ENCODE measurements at regions not wholly inside any gene's neighbourhood (a gene's known extent, or its start where the extent isn't known, plus 50 kb on each side); places are given as distances from the start of the nearest gene placed in this dataset.

DNA sequence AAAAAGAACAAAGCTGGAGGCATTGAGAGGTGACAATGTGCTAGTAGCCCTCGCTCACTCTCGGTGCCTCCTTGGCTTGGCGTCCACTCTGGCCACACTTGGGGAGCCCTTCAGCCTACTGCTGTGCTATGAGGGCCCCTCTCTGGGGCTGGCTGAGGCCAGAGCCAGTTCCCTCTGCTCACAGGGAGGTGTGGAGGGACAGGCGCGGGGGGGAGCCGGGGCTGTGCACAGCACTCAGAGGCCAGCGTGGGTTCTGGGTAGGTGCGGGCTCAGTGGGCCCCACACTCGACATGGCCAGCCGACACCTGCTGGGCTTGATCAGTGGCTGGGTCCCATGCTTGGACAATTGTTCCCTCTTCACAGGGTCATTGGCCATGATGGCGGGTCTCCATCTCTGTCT, 202.5 kb upstream of the GRAMD2B start:
- Histone ChIP-seq H3K27ac (ENCODE audit: low read depth in 1 of 2, low read length in 1 of 2) (no peak overlapping the region), H3K4me1 (ENCODE audit: control insufficient read depth in 5 of 5, insufficient read depth in 5 of 5, low read length in 5 of 5) (no peaks in the 10 kb centered on the region), H3K9ac (ENCODE audit: insufficient read depth in 1 of 2, low read length in 2 of 2) (no peak overlapping the region), H3K4me3 (no peak overlapping the region), H3K36me3 (ENCODE audit: control insufficient read depth in 4 of 4, insufficient read depth in 4 of 4, low read length in 4 of 4) (no peaks in the 10 kb centered on the region), H3K27me3 (ENCODE audit: control insufficient read depth in 3 of 3, insufficient read depth in 3 of 3, low read length in 2 of 3) (no peaks in the 10 kb centered on the region), H3K9me3 (ENCODE audit: control insufficient read depth in 4 of 4, insufficient read depth in 3 of 4, low read length in 3 of 4) (peaks cover 0 to 12% (median 3%) of the 10 kb centered on the region in 4 donors)
- DNase-seq (no peak), ATAC-seq (ENCODE audit: insufficient read depth, low FRiP score) (no peak)
- WGBS, 2 donors = 91% methylated on average over 11 of the region's 11 CpGs
- TF ChIP-seq, protein P1, sequence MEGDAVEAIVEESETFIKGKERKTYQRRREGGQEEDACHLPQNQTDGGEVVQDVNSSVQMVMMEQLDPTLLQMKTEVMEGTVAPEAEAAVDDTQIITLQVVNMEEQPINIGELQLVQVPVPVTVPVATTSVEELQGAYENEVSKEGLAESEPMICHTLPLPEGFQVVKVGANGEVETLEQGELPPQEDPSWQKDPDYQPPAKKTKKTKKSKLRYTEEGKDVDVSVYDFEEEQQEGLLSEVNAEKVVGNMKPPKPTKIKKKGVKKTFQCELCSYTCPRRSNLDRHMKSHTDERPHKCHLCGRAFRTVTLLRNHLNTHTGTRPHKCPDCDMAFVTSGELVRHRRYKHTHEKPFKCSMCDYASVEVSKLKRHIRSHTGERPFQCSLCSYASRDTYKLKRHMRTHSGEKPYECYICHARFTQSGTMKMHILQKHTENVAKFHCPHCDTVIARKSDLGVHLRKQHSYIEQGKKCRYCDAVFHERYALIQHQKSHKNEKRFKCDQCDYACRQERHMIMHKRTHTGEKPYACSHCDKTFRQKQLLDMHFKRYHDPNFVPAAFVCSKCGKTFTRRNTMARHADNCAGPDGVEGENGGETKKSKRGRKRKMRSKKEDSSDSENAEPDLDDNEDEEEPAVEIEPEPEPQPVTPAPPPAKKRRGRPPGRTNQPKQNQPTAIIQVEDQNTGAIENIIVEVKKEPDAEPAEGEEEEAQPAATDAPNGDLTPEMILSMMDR (IDR thresholded peaks at IDR 0.05; ENCODE audit: control extremely low read depth, extremely low read depth) = no peak

DNA sequence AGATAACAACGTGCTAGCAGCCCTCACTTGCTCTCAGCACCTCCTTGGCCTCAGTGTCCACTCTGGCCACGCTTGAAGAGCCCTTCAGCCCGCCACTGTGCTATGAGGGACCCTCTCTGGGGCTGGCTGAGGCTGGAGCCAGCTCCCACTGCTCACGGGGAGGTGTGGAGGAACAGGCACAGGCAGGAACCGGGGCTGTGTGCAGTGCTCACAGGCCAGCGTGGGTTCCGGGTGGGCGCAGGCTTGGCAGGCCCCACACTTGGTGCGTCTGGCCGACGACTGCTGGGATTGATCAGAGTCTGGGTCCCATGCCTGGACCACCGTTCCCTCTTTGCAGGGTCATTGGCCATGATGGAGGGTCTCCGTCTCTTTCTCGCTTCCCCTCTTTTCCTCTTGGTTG, 194.3 kb upstream of the GRAMD2B start:
- H3K4me1 ChIP-seq (ENCODE audit: control insufficient read depth in 5 of 5, insufficient read depth in 5 of 5, low read length in 5 of 5) = no peaks in the 10 kb centered on the region

DNA sequence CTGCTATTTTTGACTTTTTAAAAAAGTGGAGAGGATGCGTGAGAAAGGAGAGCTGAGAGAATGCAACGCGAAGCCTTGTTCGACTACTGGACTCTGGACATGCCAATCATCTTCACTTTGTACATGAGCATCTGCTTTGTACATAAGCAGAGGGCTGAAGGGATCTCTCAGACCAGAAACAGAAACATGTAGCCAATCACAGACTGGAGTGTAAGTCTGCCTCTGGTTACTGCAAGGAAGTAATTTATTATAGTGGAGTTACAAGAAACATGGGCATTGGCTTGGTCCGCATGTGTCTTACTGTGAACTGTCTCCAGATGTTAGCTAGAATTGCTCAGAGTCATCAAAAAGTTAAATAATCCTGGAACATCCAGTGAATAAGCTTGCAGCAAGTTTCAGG, 190.0 kb upstream of the GRAMD2B start:
- TF ChIP-seq, protein P1 (IDR thresholded peaks at IDR 0.05; ENCODE audit: control extremely low read depth, extremely low read depth) = no peak
- no peak for ATAC-seq (ENCODE audit: insufficient read depth, low FRiP score)
- DNase-seq = no peak
- no peaks in the 10 kb centered on the region for H3K27me3 ChIP-seq (ENCODE audit: control insufficient read depth in 3 of 3, insufficient read depth in 3 of 3, low read length in 2 of 3)
- H3K4me3 ChIP-seq = no peak overlapping the region
- peaks cover 0 to 13% (median 2%) of the 10 kb centered on the region in 4 donors for H3K9me3 ChIP-seq (ENCODE audit: control insufficient read depth in 4 of 4, insufficient read depth in 3 of 4, low read length in 3 of 4)
- H3K27ac ChIP-seq (ENCODE audit: low read depth in 1 of 2, low read length in 1 of 2) = no peak overlapping the region
- no peaks in the 10 kb centered on the region for H3K4me1 ChIP-seq (ENCODE audit: control insufficient read depth in 5 of 5, insufficient read depth in 5 of 5, low read length in 5 of 5)
- H3K9ac ChIP-seq (ENCODE audit: insufficient read depth in 1 of 2, low read length in 2 of 2) = no peak overlapping the region
- 83 to 92% methylated on average over 5 of the region's 5 CpGs for WGBS, 2 donors
- no peaks in the 10 kb centered on the region for H3K36me3 ChIP-seq (ENCODE audit: control insufficient read depth in 4 of 4, insufficient read depth in 4 of 4, low read length in 4 of 4)

More for the DNA sequence above, 194.3 kb upstream of the GRAMD2B start:
- Histone ChIP-seq H3K4me3 (no peak overlapping the region), H3K9ac (ENCODE audit: insufficient read depth in 1 of 2, low read length in 2 of 2) (no peak overlapping the region), H3K27ac (ENCODE audit: low read depth in 1 of 2, low read length in 1 of 2) (no peak overlapping the region), H3K9me3 (ENCODE audit: control insufficient read depth in 4 of 4, insufficient read depth in 3 of 4, low read length in 3 of 4) (peaks cover 0 to 13% (median 2%) of the 10 kb centered on the region in 4 donors), H3K27me3 (ENCODE audit: control insufficient read depth in 3 of 3, insufficient read depth in 3 of 3, low read length in 2 of 3) (no peaks in the 10 kb centered on the region), H3K36me3 (ENCODE audit: control insufficient read depth in 4 of 4, insufficient read depth in 4 of 4, low read length in 4 of 4) (no peaks in the 10 kb centered on the region)
- 91 to 94% methylated on average over 14 of the region's 14 CpGs for whole genome bisulfite sequencing, 2 donors
- no peak for ATAC-seq (ENCODE audit: insufficient read depth, low FRiP score)
- no peak for DNase-seq
- TF ChIP-seq, protein P1 (IDR thresholded peaks at IDR 0.05; ENCODE audit: control extremely low read depth, extremely low read depth) = no peak

DNA sequence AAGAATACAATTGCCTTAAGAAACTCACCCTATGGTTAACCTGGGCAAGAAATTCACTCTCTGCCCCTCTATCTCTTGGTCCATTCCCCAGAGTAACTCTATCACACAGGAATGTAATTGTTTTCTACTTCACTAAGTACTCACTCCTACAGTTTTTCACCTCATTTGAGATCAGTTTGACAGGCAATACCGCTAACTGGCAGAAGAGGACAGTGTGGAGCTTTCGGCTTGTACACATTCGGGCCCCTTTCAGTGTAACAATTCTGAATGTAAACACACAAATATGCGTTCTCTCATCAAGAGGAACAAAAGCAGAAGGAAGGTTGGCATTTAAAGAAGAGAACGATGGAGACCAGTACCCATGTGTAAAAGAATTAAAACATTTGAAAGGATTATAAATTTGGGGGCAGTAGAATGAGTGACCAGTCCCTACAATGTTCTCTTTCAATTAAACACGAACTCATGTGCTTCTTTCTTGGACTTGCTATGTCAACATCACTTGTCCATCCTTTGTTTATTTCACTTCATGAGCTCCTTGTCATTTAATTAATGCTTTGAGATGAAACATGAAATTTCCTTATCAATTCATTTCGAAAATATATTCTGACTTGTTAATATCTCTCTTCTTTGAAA, 188.5 kb upstream of the GRAMD2B start:
- H3K27me3 ChIP-seq (ENCODE audit: control insufficient read depth in 3 of 3, insufficient read depth in 3 of 3, low read length in 2 of 3) = no peaks in the 10 kb centered on the region
- peaks cover 0 to 3% (median 2%) of the 10 kb centered on the region in 4 donors for H3K9me3 ChIP-seq (ENCODE audit: control insufficient read depth in 4 of 4, insufficient read depth in 3 of 4, low read length in 3 of 4)
- no peak overlapping the region for H3K9ac ChIP-seq (ENCODE audit: insufficient read depth in 1 of 2, low read length in 2 of 2)
- no peaks in the 10 kb centered on the region for H3K36me3 ChIP-seq (ENCODE audit: control insufficient read depth in 4 of 4, insufficient read depth in 4 of 4, low read length in 4 of 4)
- TF ChIP-seq, protein P1 (IDR thresholded peaks at IDR 0.05; ENCODE audit: control extremely low read depth, extremely low read depth) = no peak
- no peak for ATAC-seq (ENCODE audit: insufficient read depth, low FRiP score)
- H3K4me1 ChIP-seq (ENCODE audit: control insufficient read depth in 5 of 5, insufficient read depth in 5 of 5, low read length in 5 of 5) = no peaks in the 10 kb centered on the region
- no peak overlapping the region for H3K27ac ChIP-seq (ENCODE audit: low read depth in 1 of 2, low read length in 1 of 2)
- 38 to 47% methylated on average over 7 of the region's 7 CpGs for WGBS, 2 donors
- no peak overlapping the region for H3K4me3 ChIP-seq
- DNase-seq = peak; percentile 25 to 50 (median 39)

Data from lung (tissue), 11 donors.